HUDEP-2 (cell line): ENCODE measurements at regions not wholly inside any gene's neighbourhood (a gene's known extent, or its start where the extent isn't known, plus 50 kb on each side); places are given as distances from the start of the nearest gene placed in this dataset.
A peak's percentile ranks its signal among the peaks of the same experiment; 100 is the strongest.

Experiments used
- DNase-seq, 76 experiments: peaks; one replicate each; lab custom pipeline; 2025; ENCODE audit not compliant: unreplicated experiment in 76 of 76; lab: John Stamatoyannopoulos, UW

DNA sequence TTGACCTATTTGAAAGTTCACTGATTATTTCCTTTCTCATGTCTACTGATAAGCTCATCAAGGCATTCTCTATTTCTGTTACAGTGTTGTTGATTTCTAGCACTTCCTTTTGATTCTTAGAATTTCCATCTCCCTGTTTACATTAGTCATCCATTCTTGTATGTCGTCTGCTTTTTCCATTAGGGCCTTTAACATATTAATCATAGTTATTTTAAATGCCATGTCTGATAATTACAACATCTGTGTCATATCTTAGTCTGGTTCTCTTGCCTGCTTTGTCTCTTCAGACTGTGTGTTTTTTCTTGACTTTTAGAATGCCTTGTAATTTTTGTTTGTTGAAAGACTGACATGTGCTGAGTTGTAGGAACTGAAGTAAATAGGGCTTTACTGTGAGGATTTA is 602.1 kb downstream of the SOX6 start:
- DNase-seq = no peak

DNA sequence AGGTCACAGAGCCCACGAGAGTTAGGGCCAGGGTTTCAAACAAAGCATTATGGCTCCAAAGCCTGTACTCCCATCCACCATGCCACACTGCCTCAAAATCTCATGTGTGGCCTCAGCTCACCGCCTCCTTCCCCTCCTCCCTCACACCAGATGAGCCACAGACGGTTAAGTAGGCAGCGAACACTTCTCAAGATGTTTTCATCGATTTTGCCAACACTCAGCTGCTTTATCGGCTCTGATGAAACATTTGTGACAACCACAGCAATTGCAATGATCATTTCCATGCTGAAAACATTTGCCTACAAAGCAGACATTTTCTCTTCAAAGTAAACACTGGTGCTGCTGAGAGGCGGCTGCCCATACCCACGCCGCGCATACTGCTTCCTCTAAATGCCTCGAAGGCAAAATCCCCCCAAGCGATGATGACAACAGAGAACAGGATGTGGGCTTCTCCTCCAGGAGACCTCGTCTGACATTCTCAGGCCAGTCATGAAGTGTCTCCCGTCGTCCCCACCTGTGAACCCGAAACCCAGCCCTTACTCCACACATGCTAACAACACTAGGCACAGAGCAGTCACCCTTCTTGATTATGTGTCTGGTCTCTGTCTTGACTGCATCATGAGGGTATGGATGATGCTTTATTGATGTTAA is 599.2 kb downstream of the SOX6 start:
- DNase-seq = no peak

DNA sequence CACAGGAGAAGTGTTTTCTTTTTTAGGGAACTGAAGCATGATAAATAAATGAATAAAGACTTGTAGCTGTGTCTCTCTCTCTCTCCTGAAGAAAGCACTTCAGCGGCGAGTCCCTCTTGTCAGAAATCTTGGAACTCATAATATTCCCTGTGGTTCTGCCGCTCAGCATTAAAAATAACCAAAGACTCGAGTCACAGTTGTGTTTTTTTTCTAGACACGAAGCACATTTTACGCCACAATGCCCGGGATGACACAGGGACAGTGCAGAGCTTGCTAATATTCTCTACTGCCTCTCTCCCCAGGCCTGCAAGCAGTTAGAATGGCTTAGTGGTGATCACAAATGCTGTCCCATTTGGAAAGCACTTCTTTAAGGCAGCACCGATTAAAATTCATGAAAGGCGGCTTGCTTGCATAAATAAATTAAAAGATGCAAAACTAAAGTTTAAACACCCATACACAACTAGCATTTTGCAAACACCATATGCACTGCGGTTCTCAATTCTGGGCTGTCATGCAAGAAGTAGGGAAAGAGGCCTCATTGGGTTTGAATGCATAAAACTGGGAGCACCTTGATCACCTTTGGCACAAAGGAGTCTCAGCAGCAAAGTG is 597.4 kb downstream of the SOX6 start:
- DNase-seq = no peak

DNA sequence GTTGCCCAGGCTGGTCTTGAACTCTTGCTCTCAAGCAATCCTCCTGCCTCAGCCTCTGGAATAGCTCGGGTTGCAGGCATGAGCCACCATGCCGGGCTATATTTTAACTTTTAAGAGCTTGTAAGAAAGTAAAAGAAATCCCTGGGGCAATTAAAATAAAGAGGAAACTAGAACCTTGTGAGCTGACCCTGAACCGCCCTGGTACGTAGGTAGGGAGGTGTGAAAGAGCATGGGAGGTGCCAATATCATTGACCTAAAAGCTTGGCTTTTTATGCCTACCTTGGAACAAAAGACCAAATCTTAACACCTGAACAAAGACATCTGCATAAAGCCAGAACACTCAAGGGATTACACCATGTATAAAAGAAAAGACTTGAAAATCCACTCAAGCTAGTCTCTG is 595.1 kb downstream of the SOX6 start:
- DNase-seq = no peak

DNA sequence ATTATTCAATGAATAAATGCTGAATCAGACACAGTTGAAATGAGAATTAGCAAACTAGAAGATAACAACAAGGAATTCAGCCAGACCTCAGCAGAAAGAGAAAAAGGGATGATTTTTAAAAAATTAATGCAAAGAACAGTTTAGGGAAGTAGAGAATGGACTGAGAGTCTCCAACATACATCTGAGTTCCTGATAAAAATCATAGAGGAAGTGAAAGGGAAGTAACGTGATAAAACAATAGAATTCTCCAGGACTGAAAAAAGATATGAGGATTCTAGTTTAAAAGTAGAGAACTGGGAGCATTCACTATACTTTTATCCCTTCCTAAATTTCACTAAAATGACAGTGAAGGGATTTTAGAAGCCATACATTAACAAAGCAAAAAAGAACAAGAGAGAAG is 592.0 kb downstream of the SOX6 start:
- no peak for DNase-seq

DNA sequence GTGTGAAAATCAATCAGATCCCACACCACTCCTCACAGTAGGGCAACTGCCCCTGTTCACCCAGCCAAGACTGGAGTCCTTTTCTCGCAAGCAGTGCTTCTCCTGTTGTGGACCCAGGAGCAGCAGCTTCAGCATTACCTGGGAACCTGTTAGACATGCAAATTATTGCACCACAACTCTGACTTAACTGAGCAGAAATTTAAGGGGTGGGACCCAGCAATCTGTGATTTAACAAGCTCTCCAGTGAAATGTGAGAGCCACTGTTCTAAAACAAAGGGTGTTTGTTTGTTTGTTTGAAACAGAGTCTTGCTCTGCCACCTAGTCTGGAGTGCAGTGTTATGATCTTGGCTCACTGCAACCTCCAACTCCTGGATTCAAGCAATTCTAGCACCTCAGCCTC is 591.4 kb downstream of the SOX6 start:
- no peak for DNase-seq

DNA sequence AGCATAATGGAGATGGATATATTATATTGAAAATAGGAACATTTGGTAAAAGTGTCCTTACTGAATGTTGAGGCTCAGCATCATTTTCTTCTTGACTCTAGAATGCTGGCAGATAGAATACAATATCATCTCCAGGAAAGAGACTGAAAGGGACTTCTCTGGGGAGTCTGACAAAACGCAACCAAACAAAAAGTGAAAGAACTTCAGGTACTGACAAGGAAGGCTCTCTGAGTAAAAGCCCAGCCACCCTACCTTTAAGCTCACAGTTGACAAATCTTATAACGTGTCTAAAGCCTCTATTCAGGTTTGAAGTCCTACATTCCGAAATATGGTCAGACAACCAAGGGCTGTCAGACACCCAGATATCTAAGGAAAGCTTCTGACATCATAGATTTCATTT is 590.8 kb downstream of the SOX6 start:
- no peak for DNase-seq

DNA sequence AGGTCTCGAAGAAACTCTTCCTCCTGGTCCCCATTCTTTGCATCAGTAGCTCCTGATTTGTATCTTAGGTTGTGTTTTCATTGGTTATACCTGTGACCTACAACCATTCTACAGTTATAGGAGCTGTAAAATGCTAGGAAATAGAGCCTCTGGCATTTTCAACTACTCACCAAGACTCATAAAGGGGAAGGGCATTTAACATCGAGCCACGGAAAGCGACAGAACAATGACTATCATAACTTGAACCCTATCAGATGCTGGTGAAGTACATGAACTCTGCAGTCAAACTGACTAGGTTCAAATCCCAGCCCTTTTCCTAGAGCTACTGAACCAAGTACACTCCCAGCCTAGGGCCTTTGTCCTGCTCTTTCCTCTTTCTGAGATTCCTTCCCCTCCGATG is 588.0 kb downstream of the SOX6 start:
- DNase-seq = no peak

DNA sequence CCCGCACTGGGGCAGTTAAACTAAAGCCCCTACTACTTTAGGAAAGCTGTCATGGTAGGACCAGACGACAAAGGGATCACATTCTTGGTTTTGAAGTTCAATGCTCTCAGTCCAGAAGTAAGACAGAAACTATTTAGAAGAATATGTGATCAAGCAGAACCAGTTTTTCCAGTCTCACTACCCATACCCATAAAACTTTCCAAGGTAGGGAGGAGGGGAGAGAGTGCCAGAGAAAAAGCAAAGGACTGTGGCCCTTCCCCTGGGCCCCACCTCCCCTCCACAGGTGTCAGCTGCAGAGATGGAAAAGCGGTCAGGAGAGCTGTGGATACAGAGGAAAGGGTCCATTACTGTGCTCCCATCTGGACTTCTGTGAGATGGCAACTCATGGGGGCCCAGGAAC is 587.1 kb downstream of the SOX6 start:
- DNase-seq = no peak

DNA sequence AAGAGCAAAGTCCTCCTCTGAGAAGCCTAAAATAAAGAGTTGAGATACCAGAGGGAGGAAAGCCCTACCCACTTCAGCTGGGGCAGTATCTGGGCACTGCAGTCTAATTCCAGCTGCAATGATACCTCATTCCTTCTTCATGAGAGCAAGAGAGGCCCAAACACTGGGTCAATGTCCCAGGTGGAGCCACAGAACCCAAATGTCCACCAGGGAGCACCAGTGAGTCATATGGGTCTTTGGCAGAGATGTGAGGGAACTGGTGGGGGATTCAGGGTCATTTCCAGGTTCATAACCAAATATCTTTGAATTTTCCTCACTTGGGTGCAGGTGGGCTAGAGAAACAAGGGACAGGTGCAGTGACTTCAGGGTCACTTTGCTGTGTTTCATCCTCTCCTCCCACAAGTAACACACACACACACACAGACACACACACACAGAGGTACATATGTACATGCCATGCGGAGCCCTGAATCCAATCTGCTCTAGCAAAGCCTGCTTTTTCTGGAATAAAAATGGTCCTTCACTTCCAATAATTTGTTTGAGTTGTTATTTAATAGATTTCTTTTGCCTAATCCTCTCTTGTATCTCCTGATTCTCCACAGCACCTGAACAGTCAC is 585.4 kb downstream of the SOX6 start:
- peak in 16 of 76 experiments; percentile 1 to 39 (median 14) for DNase-seq

DNA sequence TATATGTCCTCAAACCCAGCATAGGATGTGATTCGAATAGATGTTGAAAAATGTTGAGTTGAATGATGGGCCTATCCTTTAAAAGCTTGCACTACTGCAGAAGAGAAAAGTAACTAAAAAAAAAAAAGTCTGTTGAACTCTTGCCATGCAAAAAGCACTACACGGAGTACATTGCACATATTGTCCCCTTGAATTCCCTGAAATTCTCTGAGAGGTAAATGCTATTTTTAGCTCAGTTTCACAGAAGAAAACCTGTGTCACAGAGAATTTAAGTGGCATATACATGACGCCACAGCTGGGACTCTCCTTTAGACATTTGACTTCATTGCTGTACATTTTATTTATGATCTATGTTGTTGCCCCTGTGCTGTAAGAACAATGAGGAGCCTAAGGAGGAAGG is 583.8 kb downstream of the SOX6 start:
- DNase-seq = no peak

DNA sequence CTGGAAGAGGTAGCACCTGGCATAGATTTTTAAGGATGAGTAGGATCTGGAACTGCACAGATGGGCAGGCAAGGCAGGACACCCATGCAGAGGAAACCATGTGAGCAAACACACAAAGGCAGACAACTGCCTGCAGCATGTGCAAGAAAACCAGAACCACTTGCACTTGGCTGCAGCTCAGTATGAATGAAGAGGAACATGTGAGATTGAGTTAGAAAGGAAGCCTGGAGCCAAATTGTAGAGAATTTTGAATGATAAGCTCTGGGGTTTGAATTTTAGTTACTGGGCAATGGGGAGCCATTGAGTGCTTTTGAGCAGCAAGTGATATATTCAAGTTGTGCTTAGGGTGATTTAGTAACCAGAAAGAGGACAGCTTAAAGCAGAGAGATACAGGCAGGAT is 583.4 kb downstream of the SOX6 start:
- DNase-seq = no peak

DNA sequence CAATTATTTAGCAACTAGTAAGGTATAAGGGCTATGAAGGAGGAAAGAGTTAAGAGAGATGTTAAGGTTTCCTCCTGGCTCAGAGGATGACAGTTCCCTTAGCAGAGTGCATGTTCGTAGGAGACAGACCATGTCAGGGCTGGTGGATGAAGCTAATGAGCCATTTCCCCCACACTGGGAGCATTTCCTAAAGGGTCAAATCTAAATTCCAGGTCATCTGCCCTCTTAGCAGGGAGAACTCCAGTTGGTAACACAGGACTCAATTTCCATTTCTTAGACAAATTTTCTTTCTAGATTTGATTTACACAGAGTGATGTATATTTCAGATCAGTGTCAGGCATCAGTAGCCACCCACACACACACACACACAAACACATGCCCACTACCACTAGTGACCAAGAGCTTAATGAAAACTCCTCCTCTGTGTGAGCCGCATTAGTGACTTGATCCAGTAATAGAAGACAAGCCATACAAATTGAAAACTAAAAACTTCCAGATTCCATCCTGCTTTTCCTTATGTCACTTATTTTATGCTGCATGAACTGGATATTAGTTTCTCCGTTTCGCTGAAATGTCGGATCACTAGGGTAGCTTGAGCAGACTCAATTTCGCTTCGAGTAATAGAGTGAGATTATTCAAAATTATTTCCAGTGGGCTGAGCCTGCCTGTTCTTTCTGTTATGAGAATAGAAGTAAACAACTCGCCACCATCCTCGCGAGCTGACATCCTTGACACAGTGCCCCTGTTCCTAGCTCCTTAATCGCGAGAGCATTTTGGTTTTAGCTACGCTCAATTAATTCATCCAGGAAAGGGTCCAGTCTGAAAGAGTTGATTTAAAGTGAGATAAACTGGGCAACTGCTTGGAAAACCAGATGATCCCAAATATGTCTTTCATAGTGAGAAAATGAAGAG is 582.6 kb downstream of the SOX6 start:
- no peak for DNase-seq

DNA sequence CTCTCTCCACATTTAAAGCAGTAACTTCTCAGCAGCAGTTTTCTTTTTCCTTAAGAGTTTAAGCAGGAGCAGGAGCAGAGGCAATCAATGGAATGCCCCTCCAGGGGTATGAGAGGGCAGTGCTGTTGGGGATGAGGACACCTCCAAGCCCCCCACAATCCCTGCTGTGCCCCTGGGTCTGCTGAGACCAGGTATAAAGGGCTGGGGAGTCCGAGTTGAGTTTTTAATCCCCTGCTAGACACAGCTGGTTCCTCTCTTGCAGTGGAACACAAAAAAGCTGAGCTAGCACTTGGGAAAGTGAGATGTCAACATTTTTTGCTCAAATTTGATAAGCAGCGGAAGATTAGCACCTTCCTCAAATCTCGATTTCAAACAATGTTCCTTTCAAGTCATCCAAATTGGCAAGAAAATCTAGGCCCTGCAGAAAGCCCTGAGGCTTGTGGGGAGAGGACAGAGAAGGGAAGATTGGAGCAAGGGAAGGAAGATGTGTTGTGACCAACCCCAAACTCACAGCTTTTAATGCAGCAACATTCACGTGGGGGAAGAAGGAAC is 581.9 kb downstream of the SOX6 start:
- no peak for DNase-seq

DNA sequence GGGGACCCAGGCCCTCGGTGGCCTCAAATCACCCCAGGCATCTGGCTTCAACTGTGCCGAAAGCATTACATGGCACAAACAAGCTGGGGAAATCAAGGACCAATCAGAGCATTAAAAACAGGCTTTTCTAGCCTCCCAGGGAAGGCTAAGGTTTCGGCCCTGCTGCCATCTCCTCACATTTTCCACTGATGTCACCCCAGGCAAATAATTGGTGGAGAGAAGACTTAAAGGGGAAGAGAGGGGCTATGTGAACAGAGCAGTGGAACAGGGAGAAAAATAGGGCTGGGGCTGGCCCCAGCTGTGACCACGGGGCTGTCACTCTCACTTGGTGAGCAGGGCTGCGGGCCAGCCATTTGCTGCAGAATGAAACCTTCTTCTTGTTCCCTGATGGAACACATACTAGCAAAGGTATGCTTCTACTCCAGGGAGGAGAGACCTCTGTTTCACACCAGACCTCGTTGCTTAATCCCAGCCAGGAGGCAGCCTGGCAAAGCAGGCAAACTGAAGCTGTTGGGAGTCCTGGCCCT is 581.3 kb downstream of the SOX6 start:
- DNase-seq = no peak

DNA sequence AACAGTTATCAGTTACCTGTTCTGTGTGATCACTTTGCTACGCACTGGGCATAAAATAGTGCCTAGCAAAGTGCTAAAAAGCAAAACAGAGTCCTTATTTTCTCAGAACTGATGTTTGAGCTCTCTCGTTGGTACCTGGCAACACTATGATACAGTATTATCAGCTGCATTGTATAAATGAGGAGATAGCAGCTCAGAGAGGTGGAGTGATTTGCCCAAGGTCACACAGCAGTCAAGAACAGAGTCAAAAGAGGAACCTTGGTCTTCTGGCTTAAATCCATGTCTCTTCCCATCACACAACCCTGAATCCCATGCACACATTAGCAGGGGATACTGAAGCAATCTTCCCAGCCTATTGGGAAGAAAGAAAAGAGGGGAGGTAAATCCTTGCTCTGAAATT is 580.5 kb downstream of the SOX6 start:
- no peak for DNase-seq

DNA sequence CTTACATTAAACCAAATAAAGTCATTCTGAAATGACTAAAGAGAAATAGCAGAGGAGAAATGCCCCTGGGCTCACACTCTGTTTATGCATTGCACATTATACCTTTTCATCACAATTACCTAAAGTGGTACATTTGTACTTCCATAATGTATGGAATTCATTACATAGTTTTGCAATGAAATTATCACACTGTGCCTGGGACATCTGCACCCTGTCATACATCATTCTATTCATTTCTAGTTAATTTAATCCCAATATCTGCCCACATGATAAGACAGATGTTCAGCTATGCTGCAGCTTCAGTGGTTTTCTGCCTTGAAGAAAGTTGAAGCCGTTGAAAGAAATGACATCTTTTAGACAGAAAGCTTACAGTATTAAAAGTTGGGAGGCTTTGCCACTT is 580.0 kb downstream of the SOX6 start:
- DNase-seq = no peak

DNA sequence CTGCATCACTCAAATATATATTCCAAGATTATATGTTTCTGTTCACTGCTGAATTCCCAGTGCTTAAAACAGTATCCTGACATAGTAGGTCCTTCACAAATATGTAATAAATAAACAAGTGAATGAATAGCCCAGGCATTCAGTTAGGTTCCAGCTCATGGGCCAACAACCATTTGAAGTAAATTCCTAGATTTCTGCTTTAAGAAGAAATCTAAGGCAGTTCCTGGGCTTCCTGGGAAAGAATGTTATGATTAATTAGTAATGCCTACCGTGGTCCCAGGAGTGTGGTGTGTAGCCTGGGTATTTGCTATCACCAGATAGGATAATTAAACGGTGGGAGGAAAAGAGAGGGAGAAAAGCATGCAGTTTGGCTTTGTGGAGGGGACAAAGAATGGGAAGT is 576.8 kb downstream of the SOX6 start:
- no peak for DNase-seq

DNA sequence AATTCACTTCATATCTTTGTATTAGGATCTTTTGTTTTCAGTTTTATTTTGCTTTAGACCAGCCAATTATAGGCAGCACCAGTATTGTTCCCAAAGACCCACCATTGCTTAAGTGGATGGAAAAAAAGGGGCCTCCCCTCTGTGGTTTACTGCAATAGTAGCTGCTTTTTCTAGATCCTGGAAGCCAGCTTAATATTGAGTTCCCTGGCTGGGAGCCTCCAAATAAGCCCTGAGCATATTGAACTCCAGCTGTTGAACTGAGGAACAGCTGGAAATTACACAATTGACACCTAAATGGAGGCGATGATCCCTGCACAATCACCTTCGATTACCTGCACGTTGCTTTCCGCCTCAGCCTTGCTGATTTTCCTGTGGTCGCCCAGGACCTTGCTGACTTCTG is 576.0 kb downstream of the SOX6 start:
- no peak for DNase-seq

DNA sequence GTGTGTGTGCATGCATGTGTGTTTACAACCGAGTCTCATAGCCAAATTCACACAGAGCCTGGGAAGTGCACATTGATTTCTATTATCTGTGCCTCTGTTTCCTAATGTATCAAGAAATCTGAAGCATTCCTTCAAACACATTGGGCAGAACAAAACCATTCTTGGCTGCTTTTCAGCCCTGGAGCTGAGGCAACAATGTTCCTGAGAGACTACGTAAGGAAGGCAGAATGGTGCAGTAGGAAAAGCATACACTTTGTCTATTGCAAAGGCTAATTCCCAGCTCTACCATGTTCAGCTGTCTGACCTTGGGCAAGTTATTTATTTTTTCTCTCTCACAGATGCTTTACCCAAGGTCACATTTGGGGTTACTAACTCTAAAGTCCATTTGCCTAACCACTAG is 575.5 kb downstream of the SOX6 start:
- no peak for DNase-seq

DNA sequence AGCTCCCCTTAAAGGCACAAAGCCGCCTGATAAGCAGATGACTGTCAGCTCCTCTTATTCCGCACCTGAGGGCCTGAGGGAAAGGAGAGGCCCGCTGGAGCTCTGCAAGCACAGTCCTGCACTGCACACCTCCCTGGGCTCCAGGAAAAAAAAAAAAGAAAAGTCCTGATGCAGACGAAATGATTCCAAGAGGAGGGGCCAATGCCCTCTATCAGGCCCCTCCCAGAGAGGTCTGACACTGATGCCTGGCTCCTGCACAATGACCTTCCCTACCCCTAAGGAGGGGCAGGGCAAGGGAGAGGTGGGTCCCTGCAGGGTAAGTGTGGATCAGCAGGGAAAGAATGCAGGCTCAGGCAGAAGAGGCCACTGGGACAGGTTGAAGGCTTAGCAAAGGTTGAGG is 572.7 kb downstream of the SOX6 start:
- DNase-seq = no peak
